HG03135 (cell line): ENCODE measurements at regions not wholly inside any gene's neighbourhood (a gene's known extent, or its start where the extent isn't known, plus 50 kb on each side); places are given as distances from the start of the nearest gene placed in this dataset.
"Not testable (repeated sequence)": the region's sequence is repeated elsewhere in the genome, so short reads cannot be mapped to it uniquely, and the experiment has no call there.

Source experiments
- ATAC-seq: cut with Tn5 transposase; IDR thresholded peaks from one replicate; pipeline ENCODE4 v1.9.1; 2021; ENCODE audit warnings: mild to moderate bottlenecking, moderate library complexity; ENCODE audit not compliant: unreplicated experiment

DNA sequence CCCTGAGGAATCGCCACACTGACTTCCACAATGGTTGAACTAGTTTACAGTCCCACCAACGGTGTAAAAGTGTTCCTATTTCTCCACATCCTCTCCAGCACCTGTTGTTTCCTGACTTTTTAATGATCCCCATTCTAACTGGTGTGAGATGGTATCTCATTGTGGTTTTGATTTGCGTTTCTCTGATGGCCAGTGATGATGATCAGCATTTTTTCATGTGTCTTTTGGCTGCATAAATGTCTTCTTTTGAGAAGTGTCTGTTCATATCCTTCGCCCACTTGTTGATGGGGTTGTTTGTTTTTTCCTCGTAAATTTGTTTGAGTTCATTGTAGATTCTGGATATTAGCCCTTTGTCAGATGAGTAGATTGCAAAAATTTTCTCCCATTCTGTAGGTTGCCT lies 223.5 kb downstream of the MAF start:
- not testable (repeated sequence) for ATAC-seq

DNA sequence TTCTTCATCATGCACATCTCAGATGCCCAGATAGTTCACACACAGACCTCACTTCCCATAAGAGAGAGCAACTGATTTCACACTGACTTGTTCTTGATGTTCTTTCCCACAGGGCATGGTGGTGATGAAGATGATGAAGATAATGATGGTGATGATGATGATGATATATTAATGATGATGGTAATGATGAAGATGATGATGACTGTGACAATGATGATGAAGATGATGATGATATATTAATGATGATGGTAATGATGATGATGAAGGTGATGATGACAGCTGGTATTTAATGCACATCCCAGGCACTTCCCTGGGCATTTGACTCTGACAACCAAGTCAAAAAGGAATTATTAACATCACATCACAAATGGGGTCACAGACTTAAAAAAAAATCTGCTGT lies 225.2 kb downstream of the MAF start:
- no peak for ATAC-seq

DNA sequence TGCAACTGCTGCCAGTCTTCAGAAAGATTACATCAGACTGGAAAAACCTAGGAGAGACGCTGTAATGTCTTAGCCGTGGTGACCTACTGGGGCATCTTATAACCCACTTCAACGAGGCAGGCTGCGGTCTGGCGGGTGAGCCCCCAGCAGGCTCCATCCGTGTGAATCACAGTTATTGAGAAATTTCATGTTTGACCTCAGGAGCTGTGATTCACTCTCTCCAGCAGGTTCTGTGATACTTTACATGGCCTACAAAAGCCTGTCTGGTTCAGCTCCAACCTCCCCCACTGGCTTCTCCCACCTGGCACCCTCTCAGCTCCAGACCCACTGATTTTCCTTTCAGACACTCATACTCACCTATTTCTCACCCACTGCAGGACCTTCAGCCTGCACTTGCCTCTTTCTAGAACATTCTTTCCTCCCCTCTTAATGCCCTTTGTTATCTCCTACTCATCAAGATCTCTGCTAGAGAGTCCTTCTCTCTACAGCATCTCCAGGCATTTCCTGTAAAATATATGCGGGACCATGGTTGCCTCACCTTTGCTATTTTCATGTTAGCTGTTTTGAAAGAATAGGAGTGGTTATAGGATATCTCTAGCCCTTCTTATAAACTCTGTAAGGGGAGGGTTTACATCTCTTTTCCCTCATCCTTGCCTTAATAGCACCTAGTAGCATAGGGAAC lies 227.9 kb downstream of the MAF start:
- no peak for ATAC-seq

DNA sequence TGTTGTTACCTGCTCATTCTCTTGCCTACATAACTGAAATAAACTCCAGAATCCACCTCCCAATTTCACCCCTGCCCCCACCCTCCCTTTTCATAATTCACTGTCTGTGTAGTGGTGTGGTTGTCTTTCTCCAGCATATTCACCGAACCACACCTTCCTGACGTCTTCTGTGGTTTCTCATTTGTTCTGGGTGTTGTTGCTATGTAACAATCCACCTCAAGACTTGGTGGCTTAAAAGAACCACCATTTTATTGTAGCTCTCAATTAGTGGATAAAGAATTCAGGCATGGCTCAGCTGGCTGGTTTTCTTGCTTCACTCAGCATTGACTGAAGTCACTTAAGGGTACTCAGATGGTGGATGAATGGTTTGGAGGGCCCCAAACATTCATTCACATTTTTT lies 229.8 kb downstream of the MAF start:
- no peak for ATAC-seq

DNA sequence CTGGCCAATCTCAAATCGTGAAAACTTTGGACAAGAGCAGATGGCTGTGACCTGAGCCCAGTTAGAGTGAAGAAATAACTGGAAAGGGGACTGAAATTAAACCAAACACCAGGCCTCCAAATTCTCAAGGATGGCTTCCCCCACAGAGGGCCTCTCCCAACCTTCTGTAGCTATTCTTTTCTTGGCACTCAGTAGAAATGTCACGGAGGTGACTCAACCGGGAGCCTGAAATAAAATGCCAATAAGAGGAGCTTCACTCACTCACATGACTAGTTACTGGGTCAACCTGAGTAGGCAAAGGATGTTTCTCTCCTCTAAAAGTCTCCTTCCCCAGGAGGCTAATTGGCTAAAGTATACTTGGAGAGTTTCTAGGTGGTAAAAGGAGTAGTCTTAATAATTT lies 230.7 kb downstream of the MAF start:
- no peak for ATAC-seq

DNA sequence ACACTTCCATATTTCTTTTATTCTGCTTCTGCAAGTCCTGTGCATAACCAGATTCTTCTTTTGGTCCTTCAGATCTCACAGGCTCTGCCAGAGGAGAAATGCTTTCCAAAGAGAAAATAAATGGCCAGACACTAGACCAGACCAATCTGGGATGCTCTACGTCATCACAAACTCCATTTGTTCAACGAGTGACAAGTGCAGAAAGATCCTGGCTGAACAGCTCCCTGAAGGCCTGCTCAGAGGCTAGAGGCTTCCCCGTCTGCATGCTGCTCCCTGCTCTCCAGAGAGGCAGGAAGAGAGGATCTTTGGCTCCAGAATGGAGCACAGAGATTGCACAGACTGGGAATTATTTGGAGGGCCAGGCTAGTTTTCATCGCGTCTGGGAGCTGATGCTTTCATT lies 232.7 kb downstream of the MAF start:
- no peak for ATAC-seq

DNA sequence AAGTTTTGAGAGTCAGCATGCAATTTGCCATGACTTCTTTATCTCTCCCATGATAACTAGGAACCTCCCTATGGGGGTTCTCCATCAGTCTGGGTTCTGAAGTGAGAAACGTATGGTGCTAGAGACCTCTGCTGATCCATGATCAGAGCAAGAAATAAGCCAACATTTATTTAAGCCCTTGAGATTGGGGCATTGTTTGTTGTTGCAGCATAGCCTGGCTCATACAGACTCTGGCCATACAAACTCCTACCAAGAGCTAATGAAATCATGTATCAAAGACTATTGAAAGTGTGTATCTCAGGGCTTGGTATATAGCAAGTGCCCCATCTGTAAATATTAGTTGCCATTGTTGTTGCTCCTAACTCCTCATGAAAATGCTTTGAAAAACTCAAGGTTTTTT lies 233.9 kb downstream of the MAF start:
- ATAC-seq: no peak

DNA sequence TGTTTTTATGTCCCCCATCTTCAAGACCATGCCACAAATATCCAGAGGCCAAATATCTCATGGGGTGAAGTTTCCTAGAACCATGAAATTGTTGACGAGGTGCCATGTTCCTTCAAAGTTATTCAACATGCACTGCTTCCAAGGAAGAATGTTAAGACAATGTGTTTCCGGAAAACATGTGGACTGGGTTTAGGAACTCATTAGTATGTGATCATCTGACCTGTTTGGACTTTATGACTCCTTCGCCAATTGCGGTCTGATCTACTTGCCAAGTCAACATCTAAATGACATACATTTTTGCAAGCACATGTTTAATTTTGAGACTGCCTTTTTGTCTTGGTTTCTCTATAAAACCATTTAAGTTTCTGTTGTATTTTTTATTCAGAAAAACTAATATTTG lies 234.8 kb downstream of the MAF start:
- no peak for ATAC-seq

DNA sequence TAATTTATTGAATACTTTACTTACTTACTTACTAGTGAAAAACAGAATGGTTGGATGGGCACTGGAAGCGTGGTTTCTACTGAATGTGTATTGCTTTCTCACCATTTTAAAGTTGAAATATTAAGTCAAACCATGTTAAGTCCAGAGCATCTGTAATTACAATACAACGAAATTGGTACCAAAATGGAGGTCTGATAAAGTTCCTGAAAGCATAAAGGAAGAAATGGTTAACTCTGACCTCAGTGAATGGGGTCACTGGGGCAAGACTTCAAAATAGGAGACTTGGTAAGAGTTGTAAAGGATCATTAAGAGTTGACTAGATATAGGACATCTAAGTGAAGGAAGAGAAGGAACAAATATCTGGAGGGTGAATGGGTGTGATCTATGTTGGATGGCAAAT lies 237.1 kb downstream of the MAF start:
- no peak for ATAC-seq

DNA sequence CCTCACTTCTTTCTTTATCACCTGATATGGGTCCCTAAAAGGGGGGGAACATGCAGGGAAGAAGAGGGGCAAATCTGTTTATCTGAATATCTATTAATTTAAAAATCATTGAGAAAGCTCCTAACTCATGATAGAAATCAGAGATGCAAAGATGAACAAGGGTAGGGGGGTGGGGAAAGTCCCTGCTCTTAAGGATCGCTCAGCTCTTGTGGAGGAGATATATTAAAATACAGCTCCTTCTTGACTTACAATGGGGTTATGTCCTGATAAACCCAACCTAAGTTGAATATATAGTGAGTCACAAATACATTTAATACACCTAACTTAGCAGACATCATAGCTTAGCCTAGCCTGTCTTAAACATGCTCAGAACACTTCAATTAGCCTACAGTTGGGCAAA lies 237.5 kb downstream of the MAF start:
- no peak for ATAC-seq

DNA sequence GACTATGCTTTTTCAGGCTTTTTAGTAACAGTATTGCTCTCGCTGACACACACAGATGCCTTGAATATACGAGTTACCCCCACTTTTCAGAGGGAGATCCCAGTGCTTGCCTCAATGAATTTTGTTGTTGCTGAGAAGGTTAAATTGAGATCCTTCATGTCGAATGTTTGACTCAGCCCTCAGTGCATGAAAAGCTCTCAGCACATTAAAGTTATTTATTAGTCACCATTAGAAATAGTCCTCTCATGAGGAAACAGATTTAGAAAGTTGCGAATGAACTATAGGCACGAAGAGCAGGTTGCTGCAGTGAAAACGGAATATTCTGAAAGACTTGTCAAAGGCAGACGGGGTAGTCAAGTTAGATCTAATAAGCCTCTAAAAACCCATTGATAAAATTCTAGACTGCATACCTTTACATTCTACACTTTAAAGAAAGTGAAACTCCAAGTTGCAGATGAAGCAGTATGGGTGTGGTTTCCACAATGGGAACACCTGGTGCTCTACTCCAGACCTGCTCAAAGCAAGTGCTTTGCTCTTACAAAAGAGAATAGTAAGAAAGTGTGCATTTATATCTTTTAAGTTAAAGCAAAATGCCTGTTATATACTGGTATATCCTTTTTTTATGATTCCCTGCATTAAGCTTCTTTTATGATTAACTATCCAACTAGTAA lies 238.1 kb downstream of the MAF start:
- no peak for ATAC-seq

DNA sequence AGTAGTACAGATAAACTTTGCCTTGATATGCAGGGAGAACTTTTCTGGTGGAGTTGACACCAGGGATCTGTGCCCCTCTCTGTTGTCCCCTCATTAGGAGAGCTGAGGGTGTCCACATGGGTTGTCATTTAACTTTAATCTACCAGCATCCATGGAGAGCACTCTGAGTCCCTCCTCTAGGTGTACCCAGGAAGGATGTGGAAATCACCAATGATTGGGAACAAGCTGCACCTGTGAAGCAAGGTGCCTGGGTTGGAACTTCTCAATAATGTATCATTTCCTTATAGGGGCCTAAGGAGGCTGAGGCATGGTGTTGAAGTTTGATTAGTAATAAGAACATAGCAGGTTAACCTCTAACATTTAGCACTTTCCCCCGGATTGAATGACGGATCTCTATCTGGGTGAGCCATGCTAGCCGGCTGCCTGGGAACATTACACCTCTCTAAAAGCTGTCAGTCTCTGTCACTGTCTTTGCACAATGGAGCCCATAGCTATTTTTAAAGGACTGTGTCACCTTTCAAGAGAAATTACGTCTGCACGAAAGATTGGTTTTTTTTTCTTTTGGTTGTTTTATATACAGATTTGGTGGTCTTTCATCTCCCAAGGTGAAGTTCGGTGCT lies 239.3 kb downstream of the MAF start:
- ATAC-seq: no peak

DNA sequence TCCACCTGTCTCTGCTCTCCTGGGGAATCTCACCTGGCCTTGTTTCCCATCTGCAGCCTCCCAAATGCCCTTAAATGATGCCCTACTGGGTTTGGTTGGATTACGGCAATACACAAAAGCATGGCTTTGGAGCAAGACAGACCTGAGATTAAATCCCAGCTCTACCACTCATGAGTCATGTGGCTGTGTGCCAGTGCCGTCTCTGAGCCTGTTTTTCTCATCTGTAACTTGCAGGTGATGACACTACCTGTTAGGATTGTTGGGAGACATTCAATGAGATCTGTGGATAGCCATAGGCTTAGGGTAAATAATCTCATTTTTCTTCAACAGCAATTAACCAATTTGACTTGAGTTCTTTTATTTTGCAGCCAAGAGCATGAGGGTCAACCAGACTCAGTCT lies 240.3 kb downstream of the MAF start:
- no peak for ATAC-seq

DNA sequence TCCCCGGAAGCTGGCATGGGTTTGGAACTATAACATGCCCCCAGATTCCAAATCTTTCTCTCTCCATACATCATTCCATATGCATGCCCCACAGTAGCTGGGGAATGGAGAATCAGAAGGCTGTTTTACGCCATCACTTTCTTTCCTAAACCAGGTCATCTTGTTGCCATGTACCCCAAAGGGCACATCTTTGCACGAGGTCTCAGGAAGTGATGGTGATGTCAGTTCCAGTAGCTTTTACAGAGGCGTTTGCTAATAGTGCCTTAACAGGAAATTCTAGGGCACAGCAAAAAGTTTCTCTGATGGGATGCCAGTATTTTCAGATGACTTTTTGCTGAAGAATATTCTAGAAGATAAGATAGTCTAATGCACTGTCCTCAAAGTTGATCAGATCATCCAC lies 241.5 kb downstream of the MAF start:
- ATAC-seq: no peak

DNA sequence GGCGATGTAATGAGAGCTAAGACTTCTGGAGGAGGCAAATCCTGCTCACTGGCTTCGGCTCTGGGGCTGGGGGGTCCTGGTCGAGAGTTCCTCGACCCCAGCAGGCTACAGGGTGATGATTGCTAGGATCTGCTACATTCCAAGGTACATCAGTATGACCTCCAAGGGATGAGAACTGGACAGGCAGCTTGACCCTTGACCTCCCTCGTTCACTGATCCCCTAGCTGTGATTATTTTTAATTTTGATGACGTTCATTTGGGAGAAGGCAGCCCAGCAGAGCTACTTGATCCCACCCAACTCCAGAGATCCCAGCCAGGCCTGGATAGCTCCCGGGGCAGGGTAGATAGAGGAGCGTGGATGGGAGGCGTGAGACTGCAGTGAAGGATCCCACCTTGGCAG lies 242.3 kb downstream of the MAF start:
- ATAC-seq: no peak

DNA sequence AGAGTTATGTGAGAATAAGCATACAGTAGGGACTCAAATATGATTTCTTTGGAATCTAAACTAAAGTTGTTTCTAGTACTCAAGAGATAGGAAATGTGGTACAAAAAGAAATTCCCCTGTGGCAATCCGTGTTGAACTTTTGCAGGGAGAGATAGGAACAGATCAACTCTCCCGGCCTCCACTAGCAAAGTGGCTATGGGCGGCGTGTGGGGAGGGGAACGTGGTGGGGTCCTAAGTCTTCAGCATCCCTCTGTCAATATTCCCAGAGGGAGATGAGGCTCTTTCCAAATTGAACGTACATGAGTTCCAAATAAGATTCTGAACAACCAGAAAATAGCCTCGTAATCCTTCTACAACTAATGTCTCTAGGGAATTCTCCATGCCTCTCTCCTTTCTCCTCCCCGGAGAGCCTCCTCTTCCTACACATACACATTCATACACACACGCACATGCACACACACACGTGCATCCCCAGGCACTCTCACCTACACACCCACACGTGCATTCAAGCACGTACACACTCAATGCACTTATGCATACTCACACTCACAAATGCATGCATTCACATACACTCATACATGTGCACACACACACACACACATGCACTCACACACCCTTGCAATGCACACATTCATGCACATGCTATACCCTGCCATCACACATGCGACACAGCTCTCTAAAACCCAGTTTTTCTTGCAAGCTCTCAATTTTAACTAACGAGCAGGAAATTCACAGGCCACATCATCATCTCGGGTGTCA lies 244.8 kb downstream of the MAF start:
- ATAC-seq: no peak

DNA sequence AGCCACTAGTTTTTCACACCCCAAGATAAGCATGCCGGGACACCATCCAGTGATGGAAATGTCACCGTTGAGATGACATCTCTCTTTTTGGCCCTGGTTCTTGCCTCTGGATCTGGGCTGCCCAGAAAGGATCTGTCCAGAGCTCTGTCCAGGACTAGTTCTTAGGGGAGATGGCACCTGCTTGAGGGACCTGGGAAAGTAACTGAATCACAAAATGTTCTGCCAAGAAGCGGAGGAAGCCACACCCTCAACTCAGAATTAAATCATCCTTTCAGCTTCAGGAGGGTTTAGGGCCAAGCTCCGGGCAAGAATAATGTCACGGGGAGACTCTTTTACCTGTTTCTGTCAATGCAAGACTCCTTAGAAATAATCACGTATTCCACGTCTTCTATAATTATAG lies 248.6 kb downstream of the MAF start:
- no peak for ATAC-seq

DNA sequence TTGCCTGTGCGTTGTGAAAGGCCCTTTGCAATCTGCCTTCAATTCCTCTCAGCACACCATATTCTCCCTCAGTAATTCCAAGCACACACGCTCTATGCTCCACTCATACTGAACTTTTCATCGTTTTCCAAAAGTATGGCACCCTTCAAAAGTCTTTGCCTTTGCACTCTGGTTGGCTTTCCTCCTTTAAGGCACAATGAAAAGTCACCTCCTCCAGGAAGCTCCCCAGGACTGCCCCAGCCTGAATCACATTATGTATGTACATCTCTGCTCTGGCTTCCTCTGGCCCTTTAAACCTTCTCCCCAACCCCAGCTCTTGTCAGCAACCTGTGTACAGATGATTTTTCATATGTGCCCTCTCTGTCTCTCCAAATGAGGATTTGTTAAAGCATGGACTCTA lies 250.7 kb downstream of the MAF start:
- no peak for ATAC-seq

DNA sequence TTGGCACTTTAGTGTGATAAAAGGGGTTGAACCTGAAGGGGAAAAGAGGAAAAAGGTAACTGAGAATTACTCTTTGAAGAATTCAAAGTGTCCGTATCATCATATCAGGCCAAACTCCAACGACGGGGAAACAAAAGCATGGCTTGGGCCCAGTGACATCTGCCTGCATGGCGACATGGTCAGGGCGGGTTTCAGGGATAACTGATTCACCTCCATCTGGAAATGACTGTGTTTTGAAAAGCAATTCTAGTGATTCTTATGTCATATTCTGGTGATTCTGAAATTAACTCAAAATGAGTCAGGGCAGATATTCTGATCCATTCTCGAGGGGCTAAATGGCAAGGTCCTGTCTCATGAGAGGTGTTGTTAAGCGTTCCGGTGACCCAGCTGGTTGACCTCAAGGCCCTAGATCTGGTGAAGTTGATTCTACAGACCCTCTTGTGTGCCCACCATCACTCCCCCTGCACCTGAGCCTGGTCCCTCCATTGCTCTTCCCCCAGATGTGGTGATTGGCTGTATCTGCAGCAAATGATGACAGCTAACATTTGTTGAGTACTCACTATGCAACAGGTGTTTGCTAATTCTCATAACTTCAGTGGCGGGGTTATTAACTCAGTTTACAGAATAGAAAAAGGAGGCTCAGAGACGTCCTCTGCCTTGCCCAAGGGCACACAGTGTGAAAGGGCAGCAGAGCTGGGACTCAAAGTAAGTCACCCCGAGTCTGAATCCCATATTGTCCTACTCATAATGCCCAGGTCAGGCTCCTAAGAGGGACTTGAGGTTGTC lies 251.8 kb downstream of the MAF start:
- no peak for ATAC-seq

DNA sequence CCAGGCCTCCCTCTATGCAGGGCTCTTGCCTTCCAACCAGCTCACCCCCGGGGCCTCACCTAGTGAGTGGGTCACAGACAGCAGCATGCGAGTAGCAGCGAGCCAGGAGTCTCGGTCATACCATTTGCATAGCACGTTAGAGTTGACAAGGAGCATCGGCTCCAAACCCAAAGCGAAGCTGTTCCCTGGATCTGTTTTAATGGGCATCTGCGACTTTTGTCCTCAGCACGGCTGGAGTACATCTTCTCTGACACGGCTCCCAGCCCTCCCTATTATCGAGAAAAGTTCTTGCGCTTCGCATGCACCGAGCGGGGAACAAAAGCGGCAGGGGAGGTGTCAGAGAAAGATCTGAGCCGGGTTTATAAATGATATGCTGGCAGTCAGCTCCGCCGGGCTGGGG lies 253.3 kb downstream of the MAF start:
- ATAC-seq: no peak

DNA sequence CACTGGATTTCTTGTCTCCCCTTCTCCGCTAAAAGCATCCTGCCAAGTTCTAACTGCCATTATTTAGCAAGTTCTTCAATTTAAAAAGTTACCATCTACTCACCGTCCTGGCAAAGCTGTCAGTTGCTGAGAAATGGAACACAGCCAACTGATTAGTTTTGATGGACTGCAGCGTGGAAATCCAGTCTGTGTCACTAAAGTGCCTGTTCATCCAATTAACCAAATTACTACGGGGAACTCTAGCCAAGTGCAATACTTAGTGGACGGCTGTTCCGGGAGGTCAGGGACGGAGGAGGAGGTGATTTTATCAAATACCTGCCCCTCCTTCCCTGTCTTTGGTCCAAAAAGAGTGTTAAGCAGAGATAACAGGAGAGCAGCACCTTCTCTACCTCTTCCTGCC lies 260.7 kb downstream of the MAF start:
- no peak for ATAC-seq
